ENCODE measurements at regions not wholly inside any gene's neighbourhood (a gene's known extent, or its start where the extent isn't known, plus 50 kb on each side); places are given as distances from the start of the nearest gene placed in this dataset.

GRCh38 chr5:2696156-2696807 lies 55.2 kb downstream of the IRX2 start:
- TF ChIP-seq, protein P1, sequence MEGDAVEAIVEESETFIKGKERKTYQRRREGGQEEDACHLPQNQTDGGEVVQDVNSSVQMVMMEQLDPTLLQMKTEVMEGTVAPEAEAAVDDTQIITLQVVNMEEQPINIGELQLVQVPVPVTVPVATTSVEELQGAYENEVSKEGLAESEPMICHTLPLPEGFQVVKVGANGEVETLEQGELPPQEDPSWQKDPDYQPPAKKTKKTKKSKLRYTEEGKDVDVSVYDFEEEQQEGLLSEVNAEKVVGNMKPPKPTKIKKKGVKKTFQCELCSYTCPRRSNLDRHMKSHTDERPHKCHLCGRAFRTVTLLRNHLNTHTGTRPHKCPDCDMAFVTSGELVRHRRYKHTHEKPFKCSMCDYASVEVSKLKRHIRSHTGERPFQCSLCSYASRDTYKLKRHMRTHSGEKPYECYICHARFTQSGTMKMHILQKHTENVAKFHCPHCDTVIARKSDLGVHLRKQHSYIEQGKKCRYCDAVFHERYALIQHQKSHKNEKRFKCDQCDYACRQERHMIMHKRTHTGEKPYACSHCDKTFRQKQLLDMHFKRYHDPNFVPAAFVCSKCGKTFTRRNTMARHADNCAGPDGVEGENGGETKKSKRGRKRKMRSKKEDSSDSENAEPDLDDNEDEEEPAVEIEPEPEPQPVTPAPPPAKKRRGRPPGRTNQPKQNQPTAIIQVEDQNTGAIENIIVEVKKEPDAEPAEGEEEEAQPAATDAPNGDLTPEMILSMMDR (conservative IDR thresholded peaks at IDR 0.05; ENCODE audit: low read length) = no peak
- no peak for DNase-seq (ENCODE audit: low read depth)
- H3K4me3 ChIP-seq (ENCODE audit: low read length) = no peak overlapping the region

GRCh38 chr5:2695200-2695891 lies 56.1 kb downstream of the IRX2 start:
- peak; percentile 1 for DNase-seq (ENCODE audit: low read depth)
- TF ChIP-seq, protein P1 (conservative IDR thresholded peaks at IDR 0.05; ENCODE audit: low read length) = no peak
- H3K4me3 ChIP-seq (ENCODE audit: low read length) = no peak overlapping the region

GRCh38 chr5:2691530-2691929 lies 59.9 kb downstream of the IRX2 start:
- no peak overlapping the region for H3K4me3 ChIP-seq (ENCODE audit: low read length)
- TF ChIP-seq, protein P1 (conservative IDR thresholded peaks at IDR 0.05; ENCODE audit: low read length) = no peak
- DNase-seq (ENCODE audit: low read depth) = no peak

DNA sequence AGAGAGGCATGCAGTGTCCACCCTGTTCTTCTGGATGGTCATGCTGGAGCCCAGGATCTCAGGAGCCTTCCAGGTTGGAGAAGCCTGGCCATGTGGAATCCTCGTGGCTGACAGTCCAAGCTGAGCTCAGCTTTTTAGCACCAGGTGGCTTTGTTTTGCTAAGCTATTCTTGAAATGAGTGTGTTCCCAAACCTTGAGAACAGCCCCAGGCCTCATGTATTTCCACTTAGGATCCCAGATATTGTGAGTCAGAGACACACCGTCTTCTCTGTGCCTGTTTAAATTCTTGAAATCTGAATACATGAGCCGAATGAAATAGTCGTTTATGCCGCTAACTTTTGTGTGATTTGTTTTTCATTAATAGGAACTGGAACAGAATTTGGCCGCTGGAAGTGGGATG lies 61.2 kb downstream of the IRX2 start:
- DNase-seq (ENCODE audit: low read depth) = no peak
- TF ChIP-seq, protein P1 (conservative IDR thresholded peaks at IDR 0.05; ENCODE audit: low read length) = no peak
- H3K4me3 ChIP-seq (ENCODE audit: low read length) = no peak overlapping the region

GRCh38 chr5:2688586-2688985 lies 62.9 kb downstream of the IRX2 start:
- TF ChIP-seq, protein P1 (conservative IDR thresholded peaks at IDR 0.05; ENCODE audit: low read length) = no peak
- no peak overlapping the region for H3K4me3 ChIP-seq (ENCODE audit: low read length)
- DNase-seq (ENCODE audit: low read depth) = no peak

- DNase-seq (ENCODE audit: low read depth) = no peak
Observed at GRCh38 chr5:2687746-2688145, 63.7 kb downstream of the IRX2 start.

More at GRCh38 chr5:2687746-2688145, 63.7 kb downstream of the IRX2 start:
- TF ChIP-seq, protein P1 (conservative IDR thresholded peaks at IDR 0.05; ENCODE audit: low read length) = no peak
- no peak overlapping the region for H3K4me3 ChIP-seq (ENCODE audit: low read length)

Measured in AG10803 (cell line).